Tibial nerve (tissue), 4 donors: ENCODE measurements at regions not wholly inside any gene's neighbourhood (a gene's known extent, or its start where the extent isn't known, plus 50 kb on each side); places are given as distances from the start of the nearest gene placed in this dataset.

Source experiments
- DNase-seq, 2 donors: peaks; one replicate each; pipeline ENCODE4 v3.0.0-alpha.2; 2019; ENCODE audit warnings: low spot score in 2 of 2
- H3K27ac ChIP-seq, 4 donors: fragments of 200-600 bp; sonication (generic) in 3 of 4; one replicate each; pipeline ENCODE4 v1.5.1; 2017 to 2019; ENCODE audit warnings: mild to moderate bottlenecking in 1 of 4
- H3K27me3 ChIP-seq, 2 donors: fragments of 200-600 bp; sonication (generic) in 1 of 2; one replicate each; pipeline versions ENCODE4 v1.5.1 to v1.6.0; 2017 to 2019
- H3K36me3 ChIP-seq, 3 donors: fragments of 200-600 bp; sonication (generic); one replicate each; pipeline ENCODE4 v1.5.1; 2018 to 2019
- H3K4me1 ChIP-seq, 4 donors: fragments of 200-600 bp; sonication (generic) in 3 of 4; one replicate each; pipeline ENCODE4 v1.5.1; 2017 to 2019
- H3K4me3 ChIP-seq, 4 donors: fragments of 200-600 bp; sonication (generic) in 3 of 4; one replicate each; pipeline ENCODE4 v1.5.1; 2017 to 2019; ENCODE audit warnings: mild to moderate bottlenecking in 1 of 4, moderate library complexity in 1 of 4
- H3K9me3 ChIP-seq, 4 donors: fragments of 200-600 bp; sonication (generic) in 3 of 4; one replicate each; pipeline ENCODE4 v1.5.1; 2017 to 2019
- EP300 ChIP-seq, 2 donors: sonication (generic); formaldehyde crosslinking; IDR thresholded peaks; one replicate each; pipeline ENCODE4 v1.6.1; 2017; ENCODE audit warnings: antibody characterized with exemption in 2 of 2, mild to moderate bottlenecking in 1 of 2
- POLR2A ChIP-seq, 2 donors: fragments of 450-650 bp; IDR thresholded peaks; one replicate each; pipeline ENCODE4 v1.6.1; 2017; ENCODE audit warnings: antibody characterized with exemption in 2 of 2, mild to moderate bottlenecking in 2 of 2, moderate library complexity in 2 of 2
- WGBS, 2 donors: methylation state at CpG; one replicate each; pipeline ENCODE4 v1.1.5; 2018; 5-methylcytosine and 5-hydroxymethylcytosine counted together
- TF ChIP-seq, protein P1 (sequence below), 5 experiments: fragments of 200-600 bp in 3 of 5; fragments of 450-650 bp in 2 of 5; sonication (generic) in 3 of 5; IDR thresholded peaks; one replicate each; pipeline ENCODE4 v1.5.1; 2016 to 2019; ENCODE audit warnings: antibody characterized with exemption in 5 of 5, mild to moderate bottlenecking in 3 of 5, moderate library complexity in 2 of 5

DNA sequence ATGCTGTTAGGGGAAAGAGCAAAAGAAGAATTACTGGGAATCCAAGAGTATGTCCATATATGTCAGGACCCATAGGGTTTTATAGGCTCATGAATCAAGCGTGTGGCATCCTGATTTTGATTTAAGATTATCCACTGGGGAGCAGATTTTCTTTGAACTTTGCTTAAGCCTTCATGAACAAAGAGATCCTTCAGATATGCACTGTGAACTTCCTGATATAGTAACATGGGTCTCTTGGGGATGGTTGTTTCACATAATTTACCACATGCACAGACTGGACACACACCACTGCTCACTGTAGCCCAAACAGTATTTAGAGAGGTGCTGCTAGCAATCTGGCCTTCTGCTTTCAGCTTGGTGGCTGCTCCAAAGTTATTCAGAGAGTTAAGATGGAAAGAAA, 200.9 kb upstream of the ZPLD1 start:
- no peaks in the 10 kb centered on the region for H3K36me3 ChIP-seq

DNA sequence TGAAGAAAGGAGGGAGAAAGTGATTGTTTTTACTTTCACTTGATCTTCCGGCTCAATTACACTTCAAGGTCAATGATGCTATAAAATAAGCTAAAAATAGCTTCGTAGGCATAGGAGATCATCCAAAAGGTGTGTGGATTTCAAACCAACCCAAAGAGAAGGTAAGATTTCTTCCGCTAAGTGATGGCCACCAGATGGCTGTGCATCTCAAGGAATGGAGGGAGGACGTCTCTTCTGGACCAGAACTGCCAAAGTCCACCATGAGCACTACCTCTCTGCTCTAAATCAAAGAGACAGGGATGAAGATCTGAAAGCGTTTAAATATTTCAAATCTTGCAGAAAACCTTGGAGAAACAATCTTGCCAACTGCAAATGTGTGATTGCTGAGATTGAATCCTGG, 199.1 kb upstream of the ZPLD1 start:
- Histone ChIP-seq H3K27me3 (no peaks in the 10 kb centered on the region), H3K27ac (no peak overlapping the region), H3K4me1 (no peaks in the 10 kb centered on the region), H3K4me3 (no peak overlapping the region), H3K36me3 (no peaks in the 10 kb centered on the region), H3K9me3 (no peaks in the 10 kb centered on the region)
- 41 to 78% methylated on average over 5 of the region's 5 CpGs for WGBS, 2 donors
- TF ChIP-seq, protein P1, sequence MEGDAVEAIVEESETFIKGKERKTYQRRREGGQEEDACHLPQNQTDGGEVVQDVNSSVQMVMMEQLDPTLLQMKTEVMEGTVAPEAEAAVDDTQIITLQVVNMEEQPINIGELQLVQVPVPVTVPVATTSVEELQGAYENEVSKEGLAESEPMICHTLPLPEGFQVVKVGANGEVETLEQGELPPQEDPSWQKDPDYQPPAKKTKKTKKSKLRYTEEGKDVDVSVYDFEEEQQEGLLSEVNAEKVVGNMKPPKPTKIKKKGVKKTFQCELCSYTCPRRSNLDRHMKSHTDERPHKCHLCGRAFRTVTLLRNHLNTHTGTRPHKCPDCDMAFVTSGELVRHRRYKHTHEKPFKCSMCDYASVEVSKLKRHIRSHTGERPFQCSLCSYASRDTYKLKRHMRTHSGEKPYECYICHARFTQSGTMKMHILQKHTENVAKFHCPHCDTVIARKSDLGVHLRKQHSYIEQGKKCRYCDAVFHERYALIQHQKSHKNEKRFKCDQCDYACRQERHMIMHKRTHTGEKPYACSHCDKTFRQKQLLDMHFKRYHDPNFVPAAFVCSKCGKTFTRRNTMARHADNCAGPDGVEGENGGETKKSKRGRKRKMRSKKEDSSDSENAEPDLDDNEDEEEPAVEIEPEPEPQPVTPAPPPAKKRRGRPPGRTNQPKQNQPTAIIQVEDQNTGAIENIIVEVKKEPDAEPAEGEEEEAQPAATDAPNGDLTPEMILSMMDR (IDR thresholded peaks at IDR 0.05), result peak in 2 of 5 experiments; percentile 15 to 51
- TF ChIP-seq EP300 (IDR thresholded peaks at IDR 0.05), result no peak
- no peak for DNase-seq

More for the DNA sequence above, 200.9 kb upstream of the ZPLD1 start:
- 33 to 46% methylated on average over 1 of the region's 1 CpG for WGBS, 2 donors
- peaks cover 0 to 8% (median 0%) of the 10 kb centered on the region in 4 donors for H3K4me1 ChIP-seq
- H3K27ac ChIP-seq, result no peak overlapping the region
- TF ChIP-seq, protein P1 (IDR thresholded peaks at IDR 0.05), result no peak
- no peak for TF ChIP-seq POLR2A (IDR thresholded peaks at IDR 0.05)
- TF ChIP-seq EP300 (IDR thresholded peaks at IDR 0.05), result no peak
- H3K4me3 ChIP-seq, result no peak overlapping the region
- H3K27me3 ChIP-seq, result no peaks in the 10 kb centered on the region
- H3K9me3 ChIP-seq, result no peaks in the 10 kb centered on the region
- DNase-seq, result no peak

DNA sequence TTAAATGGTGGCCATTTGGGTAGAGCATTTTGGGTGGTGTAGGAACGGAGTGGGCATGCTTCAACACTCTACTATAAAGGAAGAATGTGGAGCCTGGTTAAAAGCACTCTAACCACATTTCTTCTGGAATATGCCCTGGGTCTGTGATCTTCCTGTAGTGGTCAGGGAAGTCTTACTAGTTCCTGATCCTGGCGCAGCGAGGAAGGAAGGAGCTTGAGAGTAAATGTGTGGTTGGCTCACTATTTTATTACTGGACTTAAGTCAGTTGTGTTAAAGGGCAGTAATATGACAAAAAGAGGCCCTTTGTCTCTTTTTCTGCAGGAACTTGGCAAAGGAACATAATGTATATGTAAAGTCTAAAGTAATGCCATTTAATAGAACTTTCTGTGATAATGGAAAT, 197.6 kb upstream of the ZPLD1 start:
- Histone ChIP-seq H3K27ac (no peak overlapping the region), H3K4me1 (no peaks in the 10 kb centered on the region), H3K9me3 (no peaks in the 10 kb centered on the region), H3K4me3 (no peak overlapping the region), H3K27me3 (no peaks in the 10 kb centered on the region), H3K36me3 (no peaks in the 10 kb centered on the region)
- 83% methylated on average over 3 of the region's 3 CpGs for WGBS, 2 donors
- DNase-seq, result no peak
- TF ChIP-seq, protein P1 (IDR thresholded peaks at IDR 0.05), result no peak
- no peak for TF ChIP-seq POLR2A (IDR thresholded peaks at IDR 0.05)
- no peak for TF ChIP-seq EP300 (IDR thresholded peaks at IDR 0.05)

DNA sequence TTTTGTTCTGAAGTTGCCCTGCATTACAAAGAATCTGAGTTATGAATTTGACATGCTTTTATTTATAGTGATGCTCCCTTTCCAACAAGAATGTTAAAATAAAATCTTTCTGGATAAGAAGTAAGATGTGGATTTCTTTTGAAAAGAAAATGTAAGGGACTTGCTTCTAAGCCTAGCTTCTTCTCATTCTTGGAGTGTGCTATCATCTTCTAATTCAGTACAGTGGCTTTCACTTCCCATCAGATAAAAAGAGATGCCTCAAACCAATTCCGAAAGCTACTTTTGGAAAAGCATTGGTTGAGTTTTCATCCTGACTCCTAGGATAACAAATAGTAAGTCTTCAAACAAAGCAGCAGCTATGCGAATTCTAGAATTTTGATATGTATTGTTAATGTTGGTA, 197.0 kb upstream of the ZPLD1 start:
- no peaks in the 10 kb centered on the region for H3K27me3 ChIP-seq
- H3K4me1 ChIP-seq, result no peaks in the 10 kb centered on the region
- no peak for DNase-seq
- 84 to 96% methylated on average over 2 of the region's 2 CpGs for WGBS, 2 donors
- no peaks in the 10 kb centered on the region for H3K9me3 ChIP-seq
- H3K27ac ChIP-seq, result no peak overlapping the region
- no peak overlapping the region for H3K4me3 ChIP-seq
- TF ChIP-seq POLR2A (IDR thresholded peaks at IDR 0.05), result no peak
- TF ChIP-seq, protein P1 (IDR thresholded peaks at IDR 0.05), result no peak
- no peak for TF ChIP-seq EP300 (IDR thresholded peaks at IDR 0.05)
- H3K36me3 ChIP-seq, result no peaks in the 10 kb centered on the region

DNA sequence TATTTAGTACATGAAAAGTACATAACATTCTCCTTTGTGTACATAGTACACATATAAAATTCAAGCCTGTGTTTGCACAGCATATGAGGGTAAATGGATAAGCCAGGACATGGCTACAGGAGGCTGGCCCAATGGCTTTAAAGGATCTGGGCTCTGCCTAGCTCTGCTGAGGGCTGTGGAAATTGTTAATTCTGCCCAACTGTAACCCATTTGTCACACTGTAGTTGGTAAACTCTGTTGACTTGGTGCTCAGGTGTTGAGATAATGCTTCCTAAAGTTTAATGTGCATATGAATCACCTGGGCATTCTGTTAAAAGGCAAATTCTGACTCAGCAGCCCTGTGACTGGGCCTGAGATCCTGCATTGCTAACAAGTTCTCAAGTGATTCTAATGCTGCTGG, 196.5 kb upstream of the ZPLD1 start:
- Histone ChIP-seq H3K27me3 (no peaks in the 10 kb centered on the region), H3K4me1 (no peaks in the 10 kb centered on the region), H3K9me3 (no peaks in the 10 kb centered on the region), H3K36me3 (no peaks in the 10 kb centered on the region), H3K27ac (no peak overlapping the region), H3K4me3 (no peak overlapping the region)
- no peak for TF ChIP-seq EP300 (IDR thresholded peaks at IDR 0.05)
- TF ChIP-seq, protein P1 (IDR thresholded peaks at IDR 0.05), result no peak
- TF ChIP-seq POLR2A (IDR thresholded peaks at IDR 0.05), result no peak
- DNase-seq, result no peak
